Kidney capillary endothelial cell (primary cell): ENCODE measurements at regions not wholly inside any gene's neighbourhood (a gene's known extent, or its start where the extent isn't known, plus 50 kb on each side); places are given as distances from the start of the nearest gene placed in this dataset.
A peak's percentile ranks its signal among the peaks of the same experiment; 100 is the strongest.

Source experiments
- DNase-seq: peaks from one replicate; pipeline ENCODE4 v3.0.0-alpha.2; 2018; ENCODE audit warnings: low spot score

DNA sequence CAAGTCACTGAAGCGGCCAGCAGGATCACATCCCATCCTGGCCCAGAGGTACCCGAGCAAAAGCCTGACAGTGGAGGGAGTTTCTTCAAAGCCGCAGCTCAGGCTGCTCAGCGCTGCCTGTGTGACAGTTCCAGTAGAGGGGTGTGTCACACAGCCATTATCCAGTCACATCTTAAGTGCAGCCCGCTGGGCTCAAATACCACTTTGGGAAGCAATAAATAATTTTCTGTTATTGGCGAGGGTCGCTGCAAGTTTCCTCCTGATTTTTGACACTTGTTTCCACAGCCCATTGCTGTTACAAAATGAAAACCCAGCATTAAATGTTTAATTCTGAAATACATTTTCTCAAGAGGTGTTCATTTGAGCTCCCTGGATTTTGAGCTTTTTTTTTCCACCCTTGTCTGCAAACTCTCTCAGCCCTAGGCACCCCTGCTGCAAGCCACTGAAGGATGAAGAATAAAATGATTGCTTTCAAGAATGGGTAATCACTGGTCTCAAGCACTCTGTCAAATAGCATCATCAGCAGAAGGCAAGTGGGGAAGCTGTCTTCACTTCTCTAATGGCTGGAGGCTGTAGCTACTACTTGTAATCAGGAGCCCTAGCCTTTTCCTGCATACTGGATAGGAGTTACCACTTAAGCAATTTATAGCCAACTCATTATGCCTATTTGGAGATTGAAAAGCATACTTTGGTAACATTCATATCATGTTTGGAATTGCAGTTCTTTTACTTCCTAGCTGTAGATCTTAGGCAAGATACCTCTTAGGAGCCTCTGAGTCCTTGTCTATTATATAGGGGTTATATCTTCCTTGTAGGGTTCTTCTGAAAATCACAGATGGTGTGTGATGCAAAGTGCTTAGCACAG is 373.7 kb downstream of the METTL15 start:
- no peak for DNase-seq

DNA sequence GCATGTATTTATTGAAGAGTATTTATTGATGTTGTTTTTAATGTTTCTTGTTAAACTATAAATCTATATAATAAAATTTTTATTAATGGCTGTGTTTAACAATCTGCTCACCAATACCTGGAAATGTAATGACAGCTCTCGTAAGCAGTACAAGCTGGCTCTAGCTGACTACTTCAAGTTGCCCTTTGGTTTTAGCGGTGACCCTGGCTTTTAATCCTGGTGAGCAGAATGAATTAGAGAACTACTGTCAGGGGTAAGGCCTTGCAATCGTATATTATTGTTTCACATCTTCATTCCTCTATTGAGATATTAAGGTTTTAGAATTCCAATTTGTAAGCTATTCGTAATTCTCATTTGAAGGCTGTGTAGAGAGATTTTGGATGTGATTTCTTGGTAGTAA is 372.2 kb downstream of the METTL15 start:
- DNase-seq: no peak

DNA sequence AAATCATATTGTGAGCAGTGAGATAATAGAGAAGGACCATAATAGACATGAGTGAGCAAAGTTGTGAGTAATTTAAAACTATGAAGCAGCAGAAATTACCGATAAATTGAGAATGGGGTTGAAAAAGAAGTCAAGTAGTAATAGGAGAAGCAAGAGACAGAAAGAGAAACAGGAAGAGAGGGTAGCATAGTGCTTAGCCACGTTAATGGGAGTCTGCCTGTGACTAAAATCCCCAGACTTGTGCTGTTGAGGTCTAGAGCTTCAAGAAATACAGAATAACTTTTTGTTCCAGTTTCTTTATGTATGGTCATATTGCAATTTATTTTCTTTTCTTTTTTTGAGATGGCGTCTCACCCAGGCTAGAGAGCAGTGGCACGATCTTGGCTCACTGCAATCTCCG is 368.7 kb downstream of the METTL15 start:
- no peak for DNase-seq

DNA sequence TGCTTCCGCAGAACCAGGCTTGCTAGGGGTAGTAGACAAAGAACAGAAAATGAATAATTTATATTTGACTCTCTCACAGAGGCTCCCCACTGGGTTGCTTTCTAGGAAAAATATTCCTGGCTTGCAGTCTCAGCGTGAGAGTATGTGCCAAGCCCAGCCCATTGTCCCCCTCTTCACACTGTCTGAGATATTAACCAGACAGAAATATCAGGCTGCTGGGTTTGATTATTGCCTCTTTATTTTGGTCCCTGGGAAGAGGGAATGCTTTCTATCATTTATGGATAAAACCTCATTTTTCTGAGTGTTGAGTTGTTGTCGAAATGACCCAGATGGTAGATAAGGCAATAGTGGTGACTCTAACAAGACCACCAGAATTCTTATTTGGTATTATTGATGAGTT is 367.9 kb downstream of the METTL15 start:
- no peak for DNase-seq

DNA sequence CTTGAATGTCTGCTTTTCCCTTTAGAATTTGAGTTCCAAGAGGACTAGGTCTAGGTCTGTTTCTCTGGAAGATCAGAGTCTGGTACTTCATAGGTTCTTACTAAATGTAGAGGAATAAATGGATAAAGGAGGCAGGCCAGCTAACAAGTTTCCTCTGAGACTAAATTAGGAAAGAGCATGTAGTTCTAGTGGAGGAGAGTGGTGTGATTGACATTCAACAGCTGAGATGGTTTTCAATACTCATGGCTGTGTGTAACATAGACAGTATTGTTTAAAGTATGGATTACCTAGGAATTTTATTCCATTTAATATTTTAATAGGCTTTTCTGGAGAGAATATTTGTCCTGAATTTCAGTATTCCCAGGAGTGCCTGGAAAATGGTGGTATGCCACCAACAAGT is 364.7 kb downstream of the METTL15 start:
- no peak for DNase-seq

DNA sequence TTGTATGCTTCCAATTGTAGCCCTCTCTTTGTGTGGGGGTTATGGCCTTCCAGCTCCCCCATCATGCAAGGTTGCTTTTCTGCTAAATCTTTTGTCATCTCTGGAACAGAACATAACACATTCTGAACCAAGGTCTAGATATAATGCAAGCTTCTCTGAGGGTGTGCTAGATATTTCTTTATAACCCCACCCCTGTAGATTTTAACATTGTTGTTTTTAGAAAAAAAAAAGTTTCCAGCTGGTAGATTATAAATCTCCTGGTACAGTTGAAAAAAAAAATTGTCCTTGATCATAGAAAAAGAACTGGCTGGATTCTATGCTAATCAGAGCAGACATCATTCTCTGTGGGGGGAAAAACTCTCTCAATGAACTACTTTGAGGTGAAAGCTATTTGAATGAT is 363.3 kb downstream of the METTL15 start:
- no peak for DNase-seq

DNA sequence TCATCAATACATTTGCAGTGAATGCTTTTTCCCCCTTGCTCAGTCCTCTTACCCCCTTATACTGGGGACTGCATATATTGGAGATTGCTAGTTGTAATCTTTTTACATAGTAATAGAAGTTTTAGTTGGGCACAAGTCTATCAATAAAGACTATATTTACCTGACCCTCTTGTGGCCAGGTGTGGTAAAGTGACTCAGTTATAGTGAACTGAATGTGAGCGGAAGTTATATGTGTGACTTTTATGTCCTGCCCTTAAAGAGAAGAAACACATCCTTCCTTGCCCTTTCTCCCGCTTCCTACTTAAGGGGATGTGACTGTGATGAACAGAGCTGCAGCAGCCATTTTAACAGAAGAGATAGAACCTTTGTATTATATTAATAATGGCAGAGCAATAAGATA is 362.0 kb downstream of the METTL15 start:
- no peak for DNase-seq

DNA sequence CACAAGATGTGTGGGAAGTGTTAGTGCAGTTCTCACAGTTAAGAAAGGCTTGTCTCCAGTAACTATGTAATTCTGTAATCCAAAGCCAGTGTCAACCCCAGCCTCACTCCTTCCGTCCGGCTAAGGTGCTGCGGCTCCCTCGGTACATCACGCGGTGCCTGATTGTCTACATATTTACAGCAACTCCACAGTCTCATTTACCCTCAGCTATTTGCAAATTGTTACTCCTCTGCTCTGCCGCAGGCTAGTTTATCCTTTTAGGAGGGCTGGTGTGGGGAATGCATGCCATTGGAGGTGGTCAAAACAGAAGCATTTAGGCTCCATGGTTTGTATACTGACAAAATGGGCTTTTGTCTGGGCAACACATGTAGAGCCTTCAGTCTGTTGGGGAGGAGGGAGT is 358.3 kb downstream of the METTL15 start:
- DNase-seq: no peak

DNA sequence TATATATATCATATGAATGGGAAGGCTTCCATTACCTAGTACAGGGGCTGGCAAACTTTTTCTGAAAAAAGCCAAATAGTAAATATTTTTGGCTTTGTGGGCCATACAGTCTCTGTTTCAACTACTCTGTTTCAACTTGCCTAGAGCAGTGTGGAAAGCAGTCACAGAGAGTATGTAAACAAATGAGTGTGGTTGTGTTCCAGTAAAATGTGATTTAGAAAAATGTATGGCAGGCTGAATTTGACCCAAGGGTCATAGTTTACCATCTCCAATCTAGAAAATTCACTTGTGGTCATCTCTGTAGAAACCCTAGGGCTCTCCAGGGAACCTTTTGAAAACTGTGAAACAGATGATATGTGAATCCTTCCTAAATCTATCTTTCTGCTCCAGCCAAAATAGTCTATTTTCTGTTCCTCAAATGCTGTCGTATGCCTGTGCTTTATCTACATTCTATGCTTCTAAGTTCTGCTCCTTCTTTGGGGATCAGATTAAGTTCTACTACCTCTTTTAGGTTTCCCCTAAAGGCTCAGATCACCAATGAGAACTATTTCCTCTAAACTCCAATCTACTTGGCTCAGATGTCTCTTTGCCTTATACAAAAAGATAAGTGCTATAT is 356.2 kb downstream of the METTL15 start:
- no peak for DNase-seq

DNA sequence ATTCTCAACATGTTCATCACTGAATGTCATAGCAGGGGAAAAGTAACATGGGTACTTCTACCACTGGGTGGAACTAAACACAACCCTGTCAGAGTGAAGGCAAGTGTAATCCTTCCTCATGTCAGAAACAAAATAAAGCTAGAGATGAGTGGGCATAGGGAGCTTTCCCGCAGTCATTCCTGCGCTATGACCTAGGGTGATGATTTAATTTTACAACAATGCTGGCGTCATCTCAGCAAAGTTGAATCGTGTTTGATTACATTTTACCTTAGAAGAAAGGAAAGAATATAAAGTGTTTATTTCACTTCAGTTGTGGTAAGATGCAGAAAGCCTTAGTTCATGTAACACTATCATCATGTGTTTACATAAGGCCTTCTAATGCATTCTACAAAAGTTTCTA is 355.6 kb downstream of the METTL15 start:
- DNase-seq: no peak

DNA sequence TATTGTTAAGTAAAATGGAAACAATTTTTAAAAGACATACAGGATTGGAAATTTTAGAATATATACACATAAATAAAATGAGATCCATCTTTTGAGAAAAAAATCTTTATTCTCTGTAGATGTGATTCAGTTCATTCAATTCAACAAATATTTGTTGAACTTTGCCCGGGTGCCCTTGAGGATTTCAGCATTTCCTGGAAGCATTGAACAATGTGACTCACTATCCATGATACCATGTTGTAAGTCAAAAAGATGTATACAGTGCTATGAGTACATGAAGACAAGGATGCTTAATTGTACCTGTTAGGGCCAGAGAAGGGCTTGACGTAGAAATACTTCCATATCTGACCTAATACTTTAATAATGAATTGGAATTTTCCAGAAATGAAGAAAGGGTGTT is 353.7 kb downstream of the METTL15 start:
- peak; percentile 3 for DNase-seq

DNA sequence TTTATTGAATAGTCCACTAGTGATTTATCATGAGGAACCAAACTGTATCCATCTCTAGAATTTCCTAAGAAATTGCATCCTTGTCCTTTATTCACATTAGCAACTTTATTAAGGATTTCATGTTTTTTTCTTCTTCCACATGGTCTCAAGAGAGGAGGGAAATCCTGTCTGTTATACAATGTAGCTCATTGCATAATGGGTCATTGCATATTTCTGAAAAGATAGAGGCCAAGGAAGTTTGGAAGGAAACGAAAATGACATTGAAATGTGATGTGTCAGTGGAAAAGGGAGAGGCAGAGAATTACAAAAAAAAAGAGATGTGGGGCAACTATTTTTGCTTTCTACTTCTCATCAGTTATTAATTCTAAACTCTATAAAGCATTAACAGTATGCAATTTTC is 353.1 kb downstream of the METTL15 start:
- no peak for DNase-seq

DNA sequence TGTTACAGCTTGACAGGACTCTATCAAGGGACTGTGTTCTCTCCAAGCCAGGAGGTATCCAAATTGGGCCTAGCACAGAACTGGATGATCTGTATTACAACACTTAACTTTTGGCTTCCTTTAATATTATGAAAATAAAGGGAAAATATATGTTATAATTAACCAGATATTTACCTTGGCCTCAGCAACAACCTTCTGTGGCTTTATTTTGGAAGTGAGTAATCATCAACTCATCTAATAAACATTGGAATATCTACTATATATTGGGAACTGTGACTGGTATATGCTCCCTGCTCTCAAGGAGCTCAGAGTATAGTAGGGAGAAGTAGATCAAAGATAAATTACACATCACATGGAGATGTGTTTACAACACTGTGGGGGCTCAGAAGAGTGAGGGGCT is 352.2 kb downstream of the METTL15 start:
- no peak for DNase-seq

DNA sequence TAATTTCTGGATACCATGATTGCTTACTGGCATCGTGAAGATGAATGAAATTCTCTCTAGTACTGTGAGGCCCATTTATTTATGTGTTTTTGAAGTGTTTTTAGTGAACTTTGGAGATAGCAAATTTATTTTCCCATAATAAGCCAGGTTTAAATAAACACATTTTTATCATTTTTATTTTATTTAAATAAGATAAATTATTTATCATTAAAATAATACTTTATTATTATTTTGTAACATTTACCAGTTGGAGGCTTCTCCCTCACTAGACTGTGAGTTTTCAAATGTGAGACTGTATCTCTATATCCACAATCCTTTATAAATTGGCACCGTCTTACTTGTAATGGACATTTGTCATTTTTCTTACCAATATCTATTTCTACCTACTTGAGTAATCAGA is 351.7 kb downstream of the METTL15 start:
- no peak for DNase-seq

DNA sequence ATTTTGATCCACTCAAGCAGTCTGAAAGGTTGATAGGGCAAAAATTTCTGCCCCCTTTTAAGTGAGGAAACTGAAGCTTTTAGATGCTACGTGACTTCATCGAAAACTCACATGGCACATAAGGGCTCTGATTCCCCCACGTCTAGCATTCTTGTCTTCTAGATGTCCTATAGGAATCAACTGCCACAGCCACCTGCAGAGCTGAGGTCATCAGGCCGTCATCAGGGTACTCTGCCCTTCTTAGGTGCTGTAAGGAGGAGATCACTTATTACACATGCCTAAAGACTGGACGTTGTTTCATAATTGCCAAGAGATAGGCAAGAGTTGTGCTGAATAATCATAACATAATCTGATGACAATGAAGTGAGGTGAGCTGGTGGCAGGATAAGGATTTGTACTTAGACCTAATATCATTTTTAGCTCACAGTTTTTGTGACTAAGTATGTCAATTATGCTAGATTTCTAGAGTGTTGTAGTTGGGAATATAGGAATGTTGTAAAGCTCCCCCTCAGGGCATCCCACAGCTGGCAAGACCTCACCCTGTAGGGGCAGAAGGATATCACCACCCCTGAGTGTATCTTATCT is 349.4 kb downstream of the METTL15 start:
- DNase-seq: no peak

DNA sequence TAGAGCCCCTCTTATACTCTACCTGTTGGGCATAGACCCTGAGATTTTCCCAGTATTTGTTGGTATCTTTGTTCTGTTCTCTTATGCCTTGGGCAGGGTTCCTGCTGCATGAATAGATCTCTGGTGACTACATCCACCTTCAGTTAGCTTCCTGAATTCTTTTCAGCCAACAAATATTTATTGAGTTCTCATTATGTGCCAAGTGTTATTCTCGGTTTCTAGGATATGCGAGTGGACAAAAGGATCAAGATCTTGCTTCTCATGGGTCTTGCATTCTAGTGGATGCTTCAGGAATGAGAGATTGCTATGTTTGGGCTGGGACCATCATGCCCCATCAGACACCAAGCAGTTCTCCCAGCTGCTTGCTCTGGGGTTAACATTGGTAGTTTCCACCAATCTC is 340.0 kb downstream of the METTL15 start:
- no peak for DNase-seq

DNA sequence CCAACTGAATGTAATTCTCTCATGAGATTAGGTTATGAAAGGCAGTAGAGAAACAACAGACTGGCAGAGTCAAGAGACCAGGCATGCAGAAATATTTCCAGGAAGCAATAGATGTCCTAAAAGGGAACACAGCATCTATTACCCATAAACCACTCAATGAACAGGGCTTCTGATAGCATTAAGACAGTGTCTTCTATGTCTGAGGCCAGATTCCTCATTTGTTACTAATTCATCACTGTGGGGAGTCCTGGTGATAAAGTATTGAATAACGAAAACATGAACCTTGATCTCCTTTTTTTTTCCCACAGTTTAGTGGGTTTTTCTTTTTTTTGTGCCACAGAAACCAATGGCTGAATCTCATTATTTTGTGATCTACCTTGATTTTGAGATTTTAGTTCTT is 339.0 kb downstream of the METTL15 start:
- DNase-seq: no peak

DNA sequence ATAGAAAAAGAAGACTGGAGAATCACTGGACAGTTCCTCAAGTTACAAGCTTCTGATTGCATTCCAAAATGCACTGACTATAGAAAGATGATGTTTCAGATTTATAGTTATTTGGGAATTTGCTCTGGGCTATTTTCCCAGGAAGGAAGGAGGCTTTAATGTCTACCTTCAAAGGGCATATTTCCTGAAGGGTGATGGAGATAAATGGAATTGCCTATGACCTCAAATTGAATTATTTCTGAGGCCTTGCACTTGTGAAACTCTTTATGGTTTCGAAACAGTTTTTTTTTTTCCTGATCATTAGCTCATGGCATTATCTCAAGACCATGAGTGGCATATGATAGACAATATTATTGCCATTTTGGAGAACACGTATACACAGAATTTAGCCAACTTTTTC is 333.9 kb downstream of the METTL15 start:
- DNase-seq: no peak

DNA sequence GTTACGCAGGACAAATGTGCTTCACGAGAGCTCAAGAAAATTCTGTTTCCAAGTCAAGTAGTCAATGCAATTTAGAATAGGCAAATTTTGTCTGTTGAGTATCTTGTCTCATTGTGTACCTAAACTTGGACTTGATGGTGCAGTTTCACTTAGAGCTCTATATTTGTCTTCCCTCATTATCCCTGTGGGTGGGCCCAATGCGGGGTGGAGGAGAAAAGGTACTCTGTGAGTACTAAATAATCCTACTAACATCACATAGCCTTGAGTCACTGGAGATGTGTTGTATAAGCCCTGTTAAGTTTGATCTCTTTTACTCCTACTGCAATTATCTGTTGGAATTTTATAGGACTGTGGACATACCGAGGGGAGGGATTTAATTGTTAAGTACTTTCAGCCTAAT is 331.2 kb downstream of the METTL15 start:
- DNase-seq: no peak

DNA sequence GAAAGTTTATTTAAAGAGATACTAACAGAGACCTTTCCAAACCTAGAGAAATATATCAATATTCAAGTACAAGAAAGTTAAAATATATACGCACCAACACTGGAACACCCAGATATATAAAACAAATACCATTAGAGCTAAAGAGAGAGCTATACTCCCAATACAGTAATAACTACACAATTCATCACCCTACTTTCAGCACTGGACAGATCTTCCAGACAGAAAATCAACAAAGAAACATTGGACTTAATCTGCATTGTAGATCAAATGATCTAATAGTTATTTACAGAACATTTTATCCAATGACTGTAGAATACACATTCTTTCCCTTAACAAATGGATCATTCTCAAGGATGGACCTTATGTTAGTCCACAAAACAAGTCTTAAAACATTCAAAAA is 311.9 kb downstream of the METTL15 start:
- DNase-seq: no peak

DNA sequence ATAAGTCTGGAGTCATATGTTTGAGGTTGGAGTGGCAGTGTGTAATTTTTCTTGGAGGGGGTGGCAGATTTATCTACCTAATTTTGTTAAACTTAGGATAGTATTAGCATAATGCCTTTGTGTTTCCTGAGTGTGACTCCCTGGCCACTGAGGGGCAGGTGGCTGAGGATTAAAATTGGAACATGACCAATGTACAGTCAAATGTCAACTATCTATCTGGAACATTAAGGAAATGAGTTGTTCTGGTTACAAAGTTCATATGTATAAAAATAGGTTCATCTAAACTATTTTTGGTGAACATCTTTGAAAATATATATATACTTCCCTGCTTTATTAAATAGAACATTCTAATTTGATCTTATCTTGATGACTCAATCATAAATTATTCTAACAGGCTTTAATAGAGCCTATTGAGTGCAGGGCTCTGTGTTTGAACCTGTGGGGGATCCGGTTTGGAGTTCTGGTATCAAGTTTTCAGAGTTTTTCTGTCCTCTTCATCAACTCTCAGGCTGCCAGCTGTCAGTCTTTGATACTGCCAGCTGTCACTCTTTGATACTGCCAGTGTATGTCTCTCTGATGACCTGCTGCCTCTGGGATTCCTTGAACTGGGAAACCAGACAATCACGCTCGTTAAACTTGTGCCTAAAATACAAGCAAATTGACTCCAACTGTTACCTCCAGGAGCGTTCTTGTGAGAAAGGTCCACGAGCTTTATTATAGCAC is 309.6 kb downstream of the METTL15 start:
- DNase-seq: peak; percentile 0

DNA sequence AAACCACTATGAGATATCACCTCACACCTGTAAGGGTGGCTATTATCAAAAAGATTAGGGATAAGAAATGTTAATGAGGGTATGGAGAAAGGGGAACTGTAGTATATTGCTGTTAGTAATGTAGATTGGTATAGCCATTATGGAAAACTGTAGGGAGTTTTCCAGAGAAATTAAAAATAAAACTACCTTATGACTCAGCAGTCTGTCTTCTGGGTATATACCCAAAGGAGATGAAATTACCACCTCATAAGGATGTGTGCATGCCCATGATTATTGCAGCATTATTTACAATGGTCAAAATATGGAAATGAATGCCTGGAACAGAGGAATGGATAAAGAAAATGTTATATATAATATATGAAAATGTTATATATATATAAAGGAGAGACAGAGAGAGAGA is 303.8 kb downstream of the METTL15 start:
- DNase-seq: no peak

DNA sequence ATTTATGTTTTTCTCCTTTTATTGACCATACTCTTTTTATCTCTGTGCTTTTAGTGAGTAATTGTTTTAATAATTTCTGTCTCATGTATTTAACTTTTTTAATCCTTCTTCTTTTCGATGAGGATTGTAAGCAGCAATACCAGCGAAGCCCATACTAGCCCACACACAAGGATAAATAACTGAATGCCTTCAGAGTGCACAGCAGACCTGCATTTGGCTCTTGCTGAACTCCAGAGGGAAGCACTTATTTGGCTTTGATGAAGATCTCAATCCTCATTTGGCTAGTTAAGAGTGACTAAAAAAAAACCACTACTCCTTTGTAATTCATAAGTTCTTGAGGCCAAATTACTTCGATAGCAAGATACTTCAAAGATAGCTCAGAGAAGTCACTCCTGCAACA is 293.3 kb downstream of the METTL15 start:
- no peak for DNase-seq
